ENCODE measurements at regions not wholly inside any gene's neighbourhood (a gene's known extent, or its start where the extent isn't known, plus 50 kb on each side); places are given as distances from the start of the nearest gene placed in this dataset.

DNA sequence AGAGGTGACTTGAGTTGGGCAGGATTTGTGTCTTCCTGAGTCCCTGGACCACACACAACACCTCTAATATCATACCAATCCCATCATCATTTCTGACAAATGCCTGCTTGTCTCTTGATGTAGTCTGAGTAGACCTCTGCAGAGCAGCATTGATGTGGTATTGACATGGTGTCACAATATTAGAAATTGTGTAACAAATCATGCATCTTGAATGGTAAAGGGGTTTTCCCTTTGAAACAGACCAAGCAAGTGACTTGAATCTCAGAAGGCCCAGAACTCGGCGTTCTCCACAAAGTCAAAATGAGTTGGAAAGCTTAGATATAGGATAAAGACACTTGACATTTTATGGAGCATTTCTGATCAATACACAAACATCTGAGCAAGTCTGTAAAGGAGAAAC, 72.7 kb upstream of the KIRREL1 start (continued):
- TF ChIP-seq SIX5 (IDR thresholded peaks at IDR 0.05; ENCODE audit: low read depth, low read length) (no peak), GABPA (IDR thresholded peaks at IDR 0.05; ENCODE audit: borderline replicate concordance, insufficient read depth, low read length) (no peak), FOSL1 (IDR thresholded peaks at IDR 0.05; ENCODE audit: insufficient read depth, low read depth, low read length) (no peak)
